ENCODE measurements at regions not wholly inside any gene's neighbourhood (a gene's known extent, or its start where the extent isn't known, plus 50 kb on each side); places are given as distances from the start of the nearest gene placed in this dataset.

DNA sequence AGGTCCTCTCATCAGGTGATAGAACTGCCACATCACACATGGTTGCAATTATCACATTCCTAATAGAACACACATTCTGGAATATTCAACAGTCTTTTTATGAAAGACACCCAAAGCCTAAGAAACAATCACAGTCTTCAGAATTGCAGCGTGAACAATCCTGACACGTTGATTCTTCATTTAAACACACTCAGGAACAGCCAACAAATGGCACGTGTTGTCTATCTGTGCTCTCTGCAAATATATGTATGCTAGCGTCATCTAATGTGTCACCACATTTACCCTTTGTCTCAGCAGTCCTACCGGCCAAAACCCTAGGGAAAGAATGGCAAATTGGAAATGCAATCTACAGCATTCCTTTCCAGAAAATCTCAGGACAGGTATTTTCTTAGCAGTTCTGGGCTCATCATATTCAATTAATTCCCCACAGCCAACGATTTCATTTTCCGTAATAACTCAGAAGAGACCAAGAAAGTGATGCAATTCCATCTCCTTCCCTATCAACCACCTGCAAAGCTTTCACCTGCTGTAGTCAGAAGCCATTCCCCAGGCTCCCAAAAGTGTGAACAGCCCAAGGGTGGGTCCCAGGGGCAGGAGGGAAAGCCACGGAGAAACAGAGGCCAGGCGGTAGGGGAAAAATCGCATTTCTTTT, 280.3 kb upstream of the JARID2 start:
- no peak overlapping the region for H3K4me3 ChIP-seq
- no peak for DNase-seq (ENCODE audit: low spot score in 2 of 2)
- H3K27ac ChIP-seq = no peak overlapping the region
- intact Hi-C loops (cut with DNase I) = no loop called here
- no peak for TF ChIP-seq CTCF (IDR thresholded peaks at IDR 0.05)
- H3K9me3 ChIP-seq = no peaks in the 10 kb centered on the region
- no peaks in the 10 kb centered on the region for H3K4me1 ChIP-seq
- H3K27me3 ChIP-seq = no peaks in the 10 kb centered on the region
- no peaks in the 10 kb centered on the region for H3K36me3 ChIP-seq

- no peak overlapping the region for H3K4me3 ChIP-seq
- H3K27me3 ChIP-seq = no peaks in the 10 kb centered on the region
- no peak overlapping the region for H3K27ac ChIP-seq
- DNase-seq (ENCODE audit: low spot score in 2 of 2) = no peak
- no peak for TF ChIP-seq CTCF (IDR thresholded peaks at IDR 0.05)
- intact Hi-C loops (cut with DNase I) = no loop called here
- no peaks in the 10 kb centered on the region for H3K9me3 ChIP-seq
- H3K36me3 ChIP-seq = no peaks in the 10 kb centered on the region
- H3K4me1 ChIP-seq = no peaks in the 10 kb centered on the region
Observed at GRCh38 chr6:14966096-14966905, 279.6 kb upstream of the JARID2 start.

- Histone ChIP-seq H3K27ac (no peak overlapping the region), H3K27me3 (no peaks in the 10 kb centered on the region), H3K36me3 (no peaks in the 10 kb centered on the region), H3K4me3 (no peak overlapping the region), H3K9me3 (no peaks in the 10 kb centered on the region), H3K4me1 (no peaks in the 10 kb centered on the region)
- no peak for DNase-seq (ENCODE audit: low spot score in 2 of 2)
- no peak for TF ChIP-seq CTCF (IDR thresholded peaks at IDR 0.05)
- intact Hi-C loops (cut with DNase I) = no loop called here
Observed at GRCh38 chr6:14966906-14967711, 278.8 kb upstream of the JARID2 start.

DNA sequence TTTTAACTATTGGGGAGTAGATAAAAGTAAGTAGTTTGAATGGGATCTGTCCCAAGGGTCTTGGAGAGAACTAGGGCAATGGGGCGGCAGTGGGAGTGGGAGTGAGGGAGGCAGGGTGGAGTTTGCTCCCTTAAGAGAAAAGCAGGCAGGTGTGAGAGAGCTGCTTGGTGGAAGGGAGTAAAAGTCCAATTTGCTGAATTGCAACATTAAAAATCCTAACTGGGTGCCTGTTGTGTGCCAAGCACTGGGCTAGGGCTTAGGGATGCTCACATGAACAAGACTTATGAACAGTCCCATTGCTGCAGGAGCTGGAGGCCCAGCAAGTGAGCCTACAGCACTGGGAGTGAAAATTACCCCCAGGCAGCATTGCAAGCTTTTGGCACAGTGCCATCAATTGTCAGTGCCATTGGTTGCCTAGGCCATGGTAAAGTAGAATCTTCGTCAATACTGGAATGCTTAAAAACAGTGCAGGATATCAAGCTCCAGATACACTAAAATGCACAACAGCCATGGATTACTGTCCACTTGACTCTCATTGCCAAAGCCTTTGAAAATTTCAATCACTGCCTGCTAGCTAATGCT, 277.7 kb upstream of the JARID2 start:
- no peak for DNase-seq (ENCODE audit: low spot score in 2 of 2)
- TF ChIP-seq CTCF (IDR thresholded peaks at IDR 0.05) = no peak
- Histone ChIP-seq H3K4me3 (no peak overlapping the region), H3K4me1 (no peaks in the 10 kb centered on the region), H3K9me3 (no peaks in the 10 kb centered on the region), H3K36me3 (no peaks in the 10 kb centered on the region), H3K27ac (no peak overlapping the region), H3K27me3 (no peaks in the 10 kb centered on the region)
- intact Hi-C loops (cut with DNase I) = no loop called here

- Histone ChIP-seq H3K27me3 (no peaks in the 10 kb centered on the region), H3K4me3 (no peak overlapping the region), H3K27ac (no peak overlapping the region), H3K4me1 (no peaks in the 10 kb centered on the region), H3K36me3 (no peaks in the 10 kb centered on the region), H3K9me3 (no peaks in the 10 kb centered on the region)
- no peak for TF ChIP-seq CTCF (IDR thresholded peaks at IDR 0.05)
- intact Hi-C loops (cut with DNase I) = no loop called here
- no peak for DNase-seq (ENCODE audit: low spot score in 2 of 2)
Observed at GRCh38 chr6:14969126-14969525, 276.7 kb upstream of the JARID2 start.
